ENCODE measurements at regions not wholly inside any gene's neighbourhood (a gene's known extent, or its start where the extent isn't known, plus 50 kb on each side); places are given as distances from the start of the nearest gene placed in this dataset.

- Histone ChIP-seq H3K4me1 (ENCODE audit: control insufficient read depth, insufficient read depth, low read length) (peaks cover 12% of the 10 kb centered on the region), H3K27ac (ENCODE audit: control insufficient read depth, insufficient read depth) (no peak overlapping the region), H4K20me1 (ENCODE audit: control insufficient read depth, insufficient read depth) (no peaks in the 10 kb centered on the region), H3K27me3 (replicated peaks in 1 of 2; ENCODE audit: control insufficient read depth in 2 of 2, insufficient read depth in 2 of 2, low read length in 1 of 2) (no peaks in the 10 kb centered on the region), H3K79me2 (ENCODE audit: control insufficient read depth, insufficient read depth, low read length) (no peaks in the 10 kb centered on the region), H3K9me3 (replicated peaks; ENCODE audit: control insufficient read depth, insufficient read depth, low read length) (no peaks in the 10 kb centered on the region), H3K9ac (ENCODE audit: control insufficient read depth, insufficient read depth, low read length) (no peak overlapping the region), H3K4me3 (no peak overlapping the region), H2AFZ (ENCODE audit: control insufficient read depth, low read depth, low read length) (no peak overlapping the region), H3K36me3 (ENCODE audit: control insufficient read depth in 2 of 2, insufficient read depth in 2 of 2, low read length in 1 of 2) (no peaks in the 10 kb centered on the region), H3K4me2 (ENCODE audit: control insufficient read depth, insufficient read depth) (no peak overlapping the region)
- RAD21 ChIA-PET (ENCODE audit: unreplicated experiment), result no interaction called here
- in situ Hi-C loops (cut with MboI), result no loop called here
- POLR2A ChIA-PET, result no interaction called here
- FAIRE-seq (no peak), ATAC-seq (no peak), DNase-seq (ENCODE audit: low read depth, low spot score) (no peak)
- intact Hi-C loops (cut with micrococcal nuclease; ENCODE audit: unreplicated experiment), result no loop called here
- SMC1A ChIA-PET (ENCODE audit: uncharacterized antibody, unreplicated experiment), result interaction anchor here (0.5 kb wide), 1 partner anchor 33 kb away, joined by 3 read pairs; no protein-coding TSS in a partner anchor
- WGBS (ENCODE audit: insufficient coverage, insufficient replicate concordance, low lambda C conversion rate, missing lambda C conversion rate), result 100% methylated on average over 3 of the region's 3 CpGs
- CTCF ChIA-PET, result interaction anchor here (0.7 kb wide), 1 partner anchor 214 kb away, joined by 3 read pairs; no protein-coding TSS in a partner anchor
- no TSS peak for BruUV-seq (replicated peaks)
- no peak for TF ChIP-seq POLR2A (IDR thresholded peaks at IDR 0.05; ENCODE audit: low read depth, low read length)
- TF ChIP-seq ZBTB4 (CRISPR knock-in tag; IDR thresholded peaks at IDR 0.05), result no peak
- no peak for TF ChIP-seq RBBP5 (conservative IDR thresholded peaks at IDR 0.05)
- TF ChIP-seq IRF3 (IDR thresholded peaks at IDR 0.05), result no peak
- TF ChIP-seq ZNF24 (IDR thresholded peaks at IDR 0.05), result no peak
- no peak for TF ChIP-seq MTA3 (IDR thresholded peaks at IDR 0.05; ENCODE audit: borderline replicate concordance, low read length)
- TF ChIP-seq YBX1 (IDR thresholded peaks at IDR 0.05), result no peak
- TF ChIP-seq PKNOX1 (IDR thresholded peaks at IDR 0.05), result no peak
- no peak for TF ChIP-seq NKRF (conservative IDR thresholded peaks at IDR 0.05)
- TF ChIP-seq PBX3 (IDR thresholded peaks at IDR 0.05; ENCODE audit: insufficient replicate concordance, low read depth, low read length), result no peak
- no peak for TF ChIP-seq REST (IDR thresholded peaks at IDR 0.05; ENCODE audit: low read depth, low read length)
- no peak for TF ChIP-seq YY1 (IDR thresholded peaks at IDR 0.05; ENCODE audit: low read depth, low read length)
- no peak for TF ChIP-seq ZNF217 (IDR thresholded peaks at IDR 0.05)
- no peak for TF ChIP-seq CREB1 (IDR thresholded peaks at IDR 0.05; ENCODE audit: low read depth)
These were observed 157.0 kb downstream of the PJA2 start for GRCh38 chr5:109252731-109253130.
